ENCODE measurements at regions not wholly inside any gene's neighbourhood (a gene's known extent, or its start where the extent isn't known, plus 50 kb on each side); places are given as distances from the start of the nearest gene placed in this dataset.

- Mint-ChIP-seq H3K4me1 (no peaks in the 10 kb centered on the region), H3K4me3 (no peak overlapping the region), H3K36me3 (ENCODE audit: low read depth) (no peaks in the 10 kb centered on the region), H3K27ac (no peak overlapping the region), H3K27me3 (peaks cover 25% of the 10 kb centered on the region)
- H3K9me3 ChIP-seq (ENCODE audit: control insufficient read depth, low read length, poor library complexity, severe bottlenecking), result no peaks in the 10 kb centered on the region
- DNase-seq (no peak), ATAC-seq (no peak)
Measured at GRCh38 chr5:53239301-53239990, 129.9 kb upstream of the MOCS2 start.

GRCh38 chr5:53240661-53241060 lies 131.1 kb upstream of the MOCS2 start:
- ATAC-seq (no peak), DNase-seq (no peak)
- Mint-ChIP-seq H3K27me3 (peaks cover 25% of the 10 kb centered on the region), H3K4me3 (no peak overlapping the region), H3K36me3 (ENCODE audit: low read depth) (no peaks in the 10 kb centered on the region), H3K4me1 (no peaks in the 10 kb centered on the region), H3K27ac (no peak overlapping the region)
- H3K9me3 ChIP-seq (ENCODE audit: control insufficient read depth, low read length, poor library complexity, severe bottlenecking), result no peaks in the 10 kb centered on the region

- Mint-ChIP-seq H3K36me3 (ENCODE audit: low read depth) (no peaks in the 10 kb centered on the region), H3K4me3 (no peak overlapping the region), H3K4me1 (no peaks in the 10 kb centered on the region), H3K27ac (no peak overlapping the region), H3K27me3 (peaks cover 29% of the 10 kb centered on the region)
- ATAC-seq, result no peak
- H3K9me3 ChIP-seq (ENCODE audit: control insufficient read depth, low read length, poor library complexity, severe bottlenecking), result no peaks in the 10 kb centered on the region
- DNase-seq, result no peak
Measured at GRCh38 chr5:53241572-53241971, 132.0 kb upstream of the MOCS2 start.

GRCh38 chr5:53243403-53243802 lies 133.8 kb upstream of the MOCS2 start:
- H3K4me1 Mint-ChIP-seq, result no peaks in the 10 kb centered on the region
- no peaks in the 10 kb centered on the region for H3K9me3 ChIP-seq (ENCODE audit: control insufficient read depth, low read length, poor library complexity, severe bottlenecking)
- no peak overlapping the region for H3K4me3 Mint-ChIP-seq
- H3K36me3 Mint-ChIP-seq (ENCODE audit: low read depth), result no peaks in the 10 kb centered on the region
- no peak overlapping the region for H3K27ac Mint-ChIP-seq
- peaks cover 31% of the 10 kb centered on the region for H3K27me3 Mint-ChIP-seq
- DNase-seq (no peak), ATAC-seq (no peak)

GRCh38 chr5:53246042-53246836 lies 136.7 kb upstream of the MOCS2 start:
- no peak overlapping the region for H3K27ac Mint-ChIP-seq
- no peak for DNase-seq
- no peaks in the 10 kb centered on the region for H3K4me1 Mint-ChIP-seq
- no peak for ATAC-seq
- H3K27me3 Mint-ChIP-seq, result peaks cover 19% of the 10 kb centered on the region
- no peak overlapping the region for H3K4me3 Mint-ChIP-seq
- no peaks in the 10 kb centered on the region for H3K36me3 Mint-ChIP-seq (ENCODE audit: low read depth)
- H3K9me3 ChIP-seq (ENCODE audit: control insufficient read depth, low read length, poor library complexity, severe bottlenecking), result no peaks in the 10 kb centered on the region

- H3K27ac Mint-ChIP-seq, result no peak overlapping the region
- no peaks in the 10 kb centered on the region for H3K36me3 Mint-ChIP-seq (ENCODE audit: low read depth)
- H3K9me3 ChIP-seq (ENCODE audit: control insufficient read depth, low read length, poor library complexity, severe bottlenecking), result no peaks in the 10 kb centered on the region
- H3K4me3 Mint-ChIP-seq, result no peak overlapping the region
- peaks cover 4% of the 10 kb centered on the region for H3K4me1 Mint-ChIP-seq
- H3K27me3 Mint-ChIP-seq, result peaks cover 11% of the 10 kb centered on the region
- no peak for ATAC-seq
- no peak for DNase-seq
Measured at GRCh38 chr5:53249529-53250200, 140.1 kb upstream of the MOCS2 start.

- no peak overlapping the region for H3K4me3 Mint-ChIP-seq
- DNase-seq, result no peak
- no peaks in the 10 kb centered on the region for H3K9me3 ChIP-seq (ENCODE audit: control insufficient read depth, low read length, poor library complexity, severe bottlenecking)
- H3K27me3 Mint-ChIP-seq, result peaks cover 15% of the 10 kb centered on the region
- no peak overlapping the region for H3K27ac Mint-ChIP-seq
- ATAC-seq, result no peak
- no peaks in the 10 kb centered on the region for H3K36me3 Mint-ChIP-seq (ENCODE audit: low read depth)
- H3K4me1 Mint-ChIP-seq, result peaks cover 4% of the 10 kb centered on the region
Measured at GRCh38 chr5:53250201-53250550, 140.6 kb upstream of the MOCS2 start.

- H3K4me1 Mint-ChIP-seq, result peaks cover 4% of the 10 kb centered on the region
- H3K36me3 Mint-ChIP-seq (ENCODE audit: low read depth), result no peaks in the 10 kb centered on the region
- H3K4me3 Mint-ChIP-seq, result no peak overlapping the region
- no peak overlapping the region for H3K27ac Mint-ChIP-seq
- H3K27me3 Mint-ChIP-seq, result peaks cover 9% of the 10 kb centered on the region
- ATAC-seq (peak; percentile 59), DNase-seq (no peak)
- H3K9me3 ChIP-seq (ENCODE audit: control insufficient read depth, low read length, poor library complexity, severe bottlenecking), result no peaks in the 10 kb centered on the region
Measured at GRCh38 chr5:53253421-53253871, 143.9 kb upstream of the MOCS2 start.

- no peaks in the 10 kb centered on the region for H3K9me3 ChIP-seq (ENCODE audit: control insufficient read depth, low read length, poor library complexity, severe bottlenecking)
- H3K4me1 Mint-ChIP-seq, result peaks cover 4% of the 10 kb centered on the region
- DNase-seq (no peak), ATAC-seq (no peak)
- no peak overlapping the region for H3K27ac Mint-ChIP-seq
- no peak overlapping the region for H3K4me3 Mint-ChIP-seq
- H3K27me3 Mint-ChIP-seq, result peaks cover 4% of the 10 kb centered on the region
- H3K36me3 Mint-ChIP-seq (ENCODE audit: low read depth), result no peaks in the 10 kb centered on the region
Measured at GRCh38 chr5:53256746-53257145, 147.2 kb upstream of the MOCS2 start.

- H3K36me3 Mint-ChIP-seq (ENCODE audit: low read depth), result no peaks in the 10 kb centered on the region
- H3K9me3 ChIP-seq (ENCODE audit: control insufficient read depth, low read length, poor library complexity, severe bottlenecking), result no peaks in the 10 kb centered on the region
- peaks cover 4% of the 10 kb centered on the region for H3K4me1 Mint-ChIP-seq
- H3K27ac Mint-ChIP-seq, result no peak overlapping the region
- H3K4me3 Mint-ChIP-seq, result no peak overlapping the region
- DNase-seq (no peak), ATAC-seq (no peak)
- H3K27me3 Mint-ChIP-seq, result peaks cover 4% of the 10 kb centered on the region
Measured at GRCh38 chr5:53257806-53258373, 148.3 kb upstream of the MOCS2 start.

GRCh38 chr5:53259176-53259575 lies 149.6 kb upstream of the MOCS2 start:
- H3K4me3 Mint-ChIP-seq, result no peak overlapping the region
- DNase-seq (no peak), ATAC-seq (no peak)
- H3K36me3 Mint-ChIP-seq (ENCODE audit: low read depth), result no peaks in the 10 kb centered on the region
- H3K4me1 Mint-ChIP-seq, result no peaks in the 10 kb centered on the region
- peaks cover 4% of the 10 kb centered on the region for H3K27me3 Mint-ChIP-seq
- no peak overlapping the region for H3K27ac Mint-ChIP-seq
- no peaks in the 10 kb centered on the region for H3K9me3 ChIP-seq (ENCODE audit: control insufficient read depth, low read length, poor library complexity, severe bottlenecking)

GRCh38 chr5:53260446-53260845 lies 150.9 kb upstream of the MOCS2 start:
- DNase-seq (no peak), ATAC-seq (no peak)
- H3K36me3 Mint-ChIP-seq (ENCODE audit: low read depth), result no peaks in the 10 kb centered on the region
- no peaks in the 10 kb centered on the region for H3K4me1 Mint-ChIP-seq
- no peaks in the 10 kb centered on the region for H3K9me3 ChIP-seq (ENCODE audit: control insufficient read depth, low read length, poor library complexity, severe bottlenecking)
- H3K27me3 Mint-ChIP-seq, result peaks cover 10% of the 10 kb centered on the region
- no peak overlapping the region for H3K27ac Mint-ChIP-seq
- no peak overlapping the region for H3K4me3 Mint-ChIP-seq

GRCh38 chr5:53261245-53261644 lies 151.7 kb upstream of the MOCS2 start:
- Mint-ChIP-seq H3K27me3 (peaks cover 14% of the 10 kb centered on the region), H3K4me1 (no peaks in the 10 kb centered on the region), H3K36me3 (ENCODE audit: low read depth) (no peaks in the 10 kb centered on the region), H3K27ac (no peak overlapping the region), H3K4me3 (no peak overlapping the region)
- no peak for DNase-seq
- no peaks in the 10 kb centered on the region for H3K9me3 ChIP-seq (ENCODE audit: control insufficient read depth, low read length, poor library complexity, severe bottlenecking)
- no peak for ATAC-seq
